PC-9 (cell line): ENCODE measurements at regions not wholly inside any gene's neighbourhood (a gene's known extent, or its start where the extent isn't known, plus 50 kb on each side); places are given as distances from the start of the nearest gene placed in this dataset.

Source experiments
- EZH2 ChIP-seq: fragments of 200-600 bp; sonication (generic); IDR thresholded peaks from 2 replicates; pipeline ENCODE4 v1.8.0; 2017; ENCODE audit warnings: antibody characterized with exemption, low read depth
- TF ChIP-seq, protein P1 (sequence below): fragments of 200-600 bp; sonication (generic); conservative IDR thresholded peaks from 2 replicates; pipeline ENCODE4 v1.6.1; 2017; ENCODE audit warnings: mixed run types, antibody characterized with exemption, mild to moderate bottlenecking, moderate library complexity

DNA sequence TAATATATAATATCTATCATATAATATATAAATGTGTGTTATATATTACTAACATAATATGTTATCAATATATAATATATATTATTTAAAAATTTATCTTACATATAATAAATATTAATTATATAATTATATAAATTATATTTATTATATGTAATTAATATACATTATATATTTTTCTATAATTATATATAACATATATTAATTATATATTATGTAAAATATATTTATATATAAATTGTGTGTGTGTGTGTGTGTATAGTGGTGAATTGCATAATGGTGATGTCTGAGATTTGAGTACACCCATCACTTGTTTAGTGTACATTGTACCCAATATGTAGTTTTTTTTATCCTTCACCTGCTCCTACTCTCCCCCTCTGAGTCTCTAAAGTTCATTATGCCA is 205.9 kb upstream of the KCNG1 start:
- TF ChIP-seq, protein P1, sequence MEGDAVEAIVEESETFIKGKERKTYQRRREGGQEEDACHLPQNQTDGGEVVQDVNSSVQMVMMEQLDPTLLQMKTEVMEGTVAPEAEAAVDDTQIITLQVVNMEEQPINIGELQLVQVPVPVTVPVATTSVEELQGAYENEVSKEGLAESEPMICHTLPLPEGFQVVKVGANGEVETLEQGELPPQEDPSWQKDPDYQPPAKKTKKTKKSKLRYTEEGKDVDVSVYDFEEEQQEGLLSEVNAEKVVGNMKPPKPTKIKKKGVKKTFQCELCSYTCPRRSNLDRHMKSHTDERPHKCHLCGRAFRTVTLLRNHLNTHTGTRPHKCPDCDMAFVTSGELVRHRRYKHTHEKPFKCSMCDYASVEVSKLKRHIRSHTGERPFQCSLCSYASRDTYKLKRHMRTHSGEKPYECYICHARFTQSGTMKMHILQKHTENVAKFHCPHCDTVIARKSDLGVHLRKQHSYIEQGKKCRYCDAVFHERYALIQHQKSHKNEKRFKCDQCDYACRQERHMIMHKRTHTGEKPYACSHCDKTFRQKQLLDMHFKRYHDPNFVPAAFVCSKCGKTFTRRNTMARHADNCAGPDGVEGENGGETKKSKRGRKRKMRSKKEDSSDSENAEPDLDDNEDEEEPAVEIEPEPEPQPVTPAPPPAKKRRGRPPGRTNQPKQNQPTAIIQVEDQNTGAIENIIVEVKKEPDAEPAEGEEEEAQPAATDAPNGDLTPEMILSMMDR = no peak
- no peak for TF ChIP-seq EZH2
